Panc1 (cell line): ENCODE measurements at regions not wholly inside any gene's neighbourhood (a gene's known extent, or its start where the extent isn't known, plus 50 kb on each side); places are given as distances from the start of the nearest gene placed in this dataset.

Experiments used
- ATAC-seq: fragments of 200-7000 bp; cut with Tn5 transposase; 2 replicates; pipeline ENCODE4 v1.9.1; 2020; ENCODE audit warnings: mild to moderate bottlenecking, moderate library complexity
- BruUV-seq: library from RNA; stranded (reverse); fragments of 400-500 nt; replicated peaks from 2 replicates; lab custom pipeline; 2021; lab: Mats Ljungman, UMichigan
- CTCF ChIA-PET: fragments of 300-600 bp; sonication (Branson Sonifier 250); formaldehyde crosslinking; loops from one replicate; lab custom pipeline; 2022; ENCODE audit warnings: antibody characterized with exemption; lab: Charles Lee
- POLR2A ChIA-PET: fragments of 300-600 bp; sonication (Branson Sonifier 250); formaldehyde crosslinking; loops from one replicate; lab custom pipeline; 2022; ENCODE audit warnings: antibody characterized with exemption; lab: Charles Lee
- DNase-seq: peaks from one replicate; pipeline ENCODE4 v3.0.0-alpha.2; 2010; ENCODE audit warnings: low read depth, low spot score
- H3K27ac ChIP-seq: 2 replicates; pipeline ENCODE4 v1.5.1; 2011; ENCODE audit warnings: mild to moderate bottlenecking, low read length, inconsistent platforms
- H3K27me3 ChIP-seq: fragments of 200-500 bp; sonication (Bioruptor generic); 2 replicates; pipeline ENCODE4 v1.6.0; 2014; ENCODE audit warnings: low read length, inconsistent platforms; ENCODE audit not compliant: control insufficient read depth, insufficient read depth
- H3K36me3 ChIP-seq: fragments of 200-500 bp; sonication (Bioruptor generic); 2 replicates; pipeline ENCODE4 v1.5.1; 2014; ENCODE audit warnings: inconsistent platforms, mild to moderate bottlenecking, low read length, moderate library complexity; ENCODE audit not compliant: control insufficient read depth, insufficient read depth
- H3K4me1 ChIP-seq: 2 replicates; pipeline ENCODE4 v1.5.1; 2011; ENCODE audit warnings: inconsistent platforms, mild to moderate bottlenecking, low read length, moderate library complexity; ENCODE audit not compliant: control insufficient read depth, insufficient read depth
- H3K4me3 ChIP-seq, 2 experiments: 2 replicates each; pipeline ENCODE4 v1.5.1; 2011 to 2012; ENCODE audit warnings: low read depth in 2 of 2, low read length in 2 of 2, mild to moderate bottlenecking in 2 of 2, inconsistent platforms in 1 of 2, moderate library complexity in 1 of 2
- H3K9me3 ChIP-seq: fragments of 200-500 bp; sonication (Bioruptor generic); 2 replicates; pipeline ENCODE4 v1.5.1; 2014; ENCODE audit warnings: low read depth, mild to moderate bottlenecking, inconsistent platforms, low read length, moderate library complexity; ENCODE audit not compliant: control insufficient read depth, insufficient read depth
- CTCF ChIP-seq: fragments of 450-650 bp; IDR thresholded peaks from 2 replicates; pipeline ENCODE4 v1.5.1; 2017; ENCODE audit warnings: mild to moderate bottlenecking
- POLR2AphosphoS5 ChIP-seq: IDR thresholded peaks from 2 replicates; pipeline ENCODE4 v1.6.1; 2012; ENCODE audit warnings: mild to moderate bottlenecking, low read depth, low read length, moderate library complexity
- REST ChIP-seq, 2 experiments: IDR thresholded peaks; 2 replicates each; pipeline ENCODE4 v1.6.1; 2011 to 2012; ENCODE audit warnings: low read depth in 2 of 2, control low read depth in 1 of 2, low read length in 1 of 2, mild to moderate bottlenecking in 1 of 2, moderate library complexity in 1 of 2; ENCODE audit not compliant: insufficient read depth in 1 of 2
- SIN3A ChIP-seq: IDR thresholded peaks from 2 replicates; pipeline ENCODE4 v1.6.1; 2012; ENCODE audit warnings: low read depth, mild to moderate bottlenecking, low read length, moderate library complexity, borderline replicate concordance; ENCODE audit not compliant: insufficient read depth
- TCF7L2 ChIP-seq: IDR thresholded peaks from 2 replicates; pipeline ENCODE4 v1.6.1; 2011; ENCODE audit warnings: mild to moderate bottlenecking, low read depth, low read length, inconsistent platforms
- in situ Hi-C: cut with HindIII; loops from 2 replicates; pipeline ENCODE4 v1.10.0; 2016; ENCODE audit warnings: low sequenced_read_pairs, low pct_unique_long_range_greater_than_20kb
- intact Hi-C: fragments of 100-400 bp; cut with micrococcal nuclease; formaldehyde crosslinking; loops from one replicate; pipeline ENCODE4 v1.10.0; 2022; ENCODE audit not compliant: unreplicated experiment

GRCh38 chr1:58095183-58095582 is 451.3 kb downstream of the OMA1 start:
- ChIA-PET POLR2A (no interaction called here), CTCF (no interaction called here)
- H3K4me3 ChIP-seq: no peak overlapping the region
- TF ChIP-seq SIN3A (no peak), POLR2AphosphoS5 (no peak), CTCF (no peak), REST (IDR thresholded peaks at IDR 0.05; ENCODE audit: insufficient read depth in 1 of 2, low read depth in 2 of 2, low read length in 1 of 2) (no peak), TCF7L2 (no peak)
- H3K9me3 ChIP-seq: no peaks in the 10 kb centered on the region
- no peaks in the 10 kb centered on the region for H3K4me1 ChIP-seq
- in situ Hi-C loops: no loop called here
- no peaks in the 10 kb centered on the region for H3K27me3 ChIP-seq
- ATAC-seq (no peak), DNase-seq (no peak)
- intact Hi-C loops: no loop called here
- H3K27ac ChIP-seq: no peak overlapping the region
- BruUV-seq: no TSS peak
- no peaks in the 10 kb centered on the region for H3K36me3 ChIP-seq

- in situ Hi-C loops: no loop called here
- BruUV-seq: no TSS peak
- Histone ChIP-seq H3K27ac (no peak overlapping the region), H3K4me1 (no peaks in the 10 kb centered on the region), H3K36me3 (no peaks in the 10 kb centered on the region), H3K27me3 (no peaks in the 10 kb centered on the region), H3K9me3 (no peaks in the 10 kb centered on the region), H3K4me3 (no peak overlapping the region)
- POLR2A ChIA-PET: no interaction called here
- DNase-seq (no peak), ATAC-seq (no peak)
- TF ChIP-seq TCF7L2 (no peak), SIN3A (no peak), POLR2AphosphoS5 (no peak), CTCF (no peak)
- CTCF ChIA-PET: no interaction called here
- intact Hi-C loops: no loop called here
Measured at GRCh38 chr1:58094221-58094620, 452.3 kb downstream of the OMA1 start.
